ENCODE measurements at regions not wholly inside any gene's neighbourhood (a gene's known extent, or its start where the extent isn't known, plus 50 kb on each side); places are given as distances from the start of the nearest gene placed in this dataset.

GRCh38 chr14:56514663-56515371 is 64.8 kb upstream of the TMEM260 start:
- H3K4me3 ChIP-seq (ENCODE audit: low read depth, low read length): no peak overlapping the region
- TF ChIP-seq, protein P1, sequence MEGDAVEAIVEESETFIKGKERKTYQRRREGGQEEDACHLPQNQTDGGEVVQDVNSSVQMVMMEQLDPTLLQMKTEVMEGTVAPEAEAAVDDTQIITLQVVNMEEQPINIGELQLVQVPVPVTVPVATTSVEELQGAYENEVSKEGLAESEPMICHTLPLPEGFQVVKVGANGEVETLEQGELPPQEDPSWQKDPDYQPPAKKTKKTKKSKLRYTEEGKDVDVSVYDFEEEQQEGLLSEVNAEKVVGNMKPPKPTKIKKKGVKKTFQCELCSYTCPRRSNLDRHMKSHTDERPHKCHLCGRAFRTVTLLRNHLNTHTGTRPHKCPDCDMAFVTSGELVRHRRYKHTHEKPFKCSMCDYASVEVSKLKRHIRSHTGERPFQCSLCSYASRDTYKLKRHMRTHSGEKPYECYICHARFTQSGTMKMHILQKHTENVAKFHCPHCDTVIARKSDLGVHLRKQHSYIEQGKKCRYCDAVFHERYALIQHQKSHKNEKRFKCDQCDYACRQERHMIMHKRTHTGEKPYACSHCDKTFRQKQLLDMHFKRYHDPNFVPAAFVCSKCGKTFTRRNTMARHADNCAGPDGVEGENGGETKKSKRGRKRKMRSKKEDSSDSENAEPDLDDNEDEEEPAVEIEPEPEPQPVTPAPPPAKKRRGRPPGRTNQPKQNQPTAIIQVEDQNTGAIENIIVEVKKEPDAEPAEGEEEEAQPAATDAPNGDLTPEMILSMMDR (IDR thresholded peaks at IDR 0.05; ENCODE audit: insufficient read depth, low read length, missing control alignments): no peak
- ChIA-PET POLR2A (no interaction called here), CTCF (no interaction called here)
- DNase-seq (ENCODE audit: low read depth, low spot score): no peak

DNA sequence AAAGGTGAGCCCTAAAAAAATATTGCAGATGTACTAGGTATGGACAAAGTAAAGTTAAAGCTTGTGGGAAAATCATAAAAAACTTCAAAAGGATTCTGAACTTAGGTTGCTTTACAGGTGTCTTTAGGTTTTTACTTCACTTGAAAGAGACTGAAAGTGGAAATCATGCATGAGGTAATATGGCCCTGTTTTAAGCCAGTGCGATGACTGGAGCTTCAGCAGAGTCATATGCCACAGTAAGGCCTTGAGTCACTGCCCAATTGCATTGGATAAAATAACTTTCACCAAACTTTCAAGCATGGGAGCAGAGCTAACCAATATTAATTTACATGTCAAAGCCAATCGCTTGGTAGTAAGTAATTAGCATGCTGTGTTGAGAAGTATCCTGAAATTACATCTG is 63.9 kb upstream of the TMEM260 start:
- TF ChIP-seq, protein P1 (IDR thresholded peaks at IDR 0.05; ENCODE audit: insufficient read depth, low read length, missing control alignments): no peak
- CTCF ChIA-PET: interaction anchor here (1.1 kb wide), 1 partner anchor 25 kb away, joined by 3 read pairs; no protein-coding TSS in a partner anchor
- no peak overlapping the region for H3K4me3 ChIP-seq (ENCODE audit: low read depth, low read length)
- POLR2A ChIA-PET: no interaction called here
- no peak for DNase-seq (ENCODE audit: low read depth, low spot score)

GRCh38 chr14:56522403-56522802 is 57.2 kb upstream of the TMEM260 start:
- H3K4me3 ChIP-seq (ENCODE audit: low read depth, low read length): no peak overlapping the region
- DNase-seq (ENCODE audit: low read depth, low spot score): no peak
- ChIA-PET CTCF (no interaction called here), POLR2A (no interaction called here)
- TF ChIP-seq, protein P1 (IDR thresholded peaks at IDR 0.05; ENCODE audit: insufficient read depth, low read length, missing control alignments): no peak

- no peak for DNase-seq (ENCODE audit: low read depth, low spot score)
- ChIA-PET CTCF (no interaction called here), POLR2A (no interaction called here)
- TF ChIP-seq, protein P1 (IDR thresholded peaks at IDR 0.05; ENCODE audit: insufficient read depth, low read length, missing control alignments): no peak
- H3K4me3 ChIP-seq (ENCODE audit: low read depth, low read length): no peak overlapping the region
These were observed 54.5 kb upstream of the TMEM260 start for GRCh38 chr14:56524971-56525677.

- no peak for DNase-seq (ENCODE audit: low read depth, low spot score)
These were observed 50.7 kb upstream of the TMEM260 start for GRCh38 chr14:56528927-56529326.

More at GRCh38 chr14:56528927-56529326, 50.7 kb upstream of the TMEM260 start:
- ChIA-PET CTCF (no interaction called here), POLR2A (no interaction called here)
- no peak overlapping the region for H3K4me3 ChIP-seq (ENCODE audit: low read depth, low read length)
- TF ChIP-seq, protein P1 (IDR thresholded peaks at IDR 0.05; ENCODE audit: insufficient read depth, low read length, missing control alignments): no peak

Measured in AG04449 (cell line).